Right atrium auricular region (tissue), 2 donors: ENCODE measurements at regions not wholly inside any gene's neighbourhood (a gene's known extent, or its start where the extent isn't known, plus 50 kb on each side); places are given as distances from the start of the nearest gene placed in this dataset.

Source experiments
- DNase-seq: peaks from one replicate; pipeline ENCODE4 v3.0.0-alpha.2; 2019; ENCODE audit warnings: low spot score
- H3K27ac ChIP-seq, 2 donors: fragments of 200-600 bp; sonication (generic); 1 replicate in 1 of 2; 2 replicates in 1 of 2; pipeline ENCODE4 v1.5.1; 2016 to 2019
- H3K27me3 ChIP-seq, 2 donors: fragments of 200-600 bp; sonication (generic); one replicate each; pipeline versions ENCODE4 v1.5.1 to v1.6.0; 2017 to 2019
- H3K36me3 ChIP-seq: fragments of 200-600 bp; sonication (generic); one replicate; pipeline ENCODE4 v1.5.1; 2016
- H3K4me1 ChIP-seq, 2 donors: fragments of 200-600 bp; sonication (generic); one replicate each; pipeline versions ENCODE4 v1.5.1 to v1.6.0; 2017 to 2019
- H3K4me3 ChIP-seq, 2 donors: fragments of 200-600 bp; sonication (generic); 1 replicate in 1 of 2; 2 replicates in 1 of 2; pipeline ENCODE4 v1.5.1; 2017 to 2019; ENCODE audit warnings: mild to moderate bottlenecking in 1 of 2, moderate library complexity in 1 of 2
- H3K9me3 ChIP-seq, 2 donors: fragments of 200-600 bp; sonication (generic); one replicate each; pipeline ENCODE4 v1.5.1; 2019
- TF ChIP-seq, protein P1 (sequence below), 2 donors: fragments of 200-600 bp; sonication (generic); IDR thresholded peaks; one replicate each; pipeline ENCODE4 v1.5.1; 2019; ENCODE audit warnings: antibody characterized with exemption in 2 of 2

DNA sequence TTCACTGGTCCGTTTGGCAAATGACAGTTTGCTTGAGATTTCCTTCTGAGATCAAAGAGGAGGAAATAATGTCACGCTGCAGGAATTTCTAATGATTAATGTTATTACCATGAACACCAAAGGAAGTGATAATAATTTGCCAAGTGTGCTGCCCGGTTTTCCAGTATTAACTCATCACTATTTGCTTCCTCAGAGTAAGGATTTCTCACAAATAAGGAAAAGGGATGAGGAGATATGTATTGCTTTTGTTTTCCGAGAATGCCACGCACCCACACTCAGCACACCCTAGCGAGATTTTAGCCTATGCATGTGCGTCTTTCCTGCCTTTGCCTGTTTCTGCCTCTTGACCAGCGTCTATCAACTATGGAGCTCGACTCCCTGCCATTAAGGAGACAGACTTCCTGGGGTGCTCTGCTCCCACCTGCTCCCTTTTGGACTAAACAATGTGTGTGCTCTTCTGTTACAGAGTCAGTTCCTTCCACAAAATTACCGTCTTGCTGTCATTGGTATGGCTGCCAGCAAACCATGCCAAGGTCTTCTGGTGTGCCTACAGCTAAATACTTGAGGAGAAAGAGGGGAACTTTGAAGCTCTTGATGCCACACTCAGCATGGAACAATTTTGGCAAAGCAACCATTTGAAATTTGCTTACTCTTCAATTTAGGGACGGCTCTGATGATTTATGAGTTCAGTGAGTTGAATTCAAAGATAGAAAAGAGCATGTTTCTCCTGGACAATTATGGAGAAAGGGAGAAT, 393.1 kb upstream of the ZFP42 start:
- TF ChIP-seq, protein P1, sequence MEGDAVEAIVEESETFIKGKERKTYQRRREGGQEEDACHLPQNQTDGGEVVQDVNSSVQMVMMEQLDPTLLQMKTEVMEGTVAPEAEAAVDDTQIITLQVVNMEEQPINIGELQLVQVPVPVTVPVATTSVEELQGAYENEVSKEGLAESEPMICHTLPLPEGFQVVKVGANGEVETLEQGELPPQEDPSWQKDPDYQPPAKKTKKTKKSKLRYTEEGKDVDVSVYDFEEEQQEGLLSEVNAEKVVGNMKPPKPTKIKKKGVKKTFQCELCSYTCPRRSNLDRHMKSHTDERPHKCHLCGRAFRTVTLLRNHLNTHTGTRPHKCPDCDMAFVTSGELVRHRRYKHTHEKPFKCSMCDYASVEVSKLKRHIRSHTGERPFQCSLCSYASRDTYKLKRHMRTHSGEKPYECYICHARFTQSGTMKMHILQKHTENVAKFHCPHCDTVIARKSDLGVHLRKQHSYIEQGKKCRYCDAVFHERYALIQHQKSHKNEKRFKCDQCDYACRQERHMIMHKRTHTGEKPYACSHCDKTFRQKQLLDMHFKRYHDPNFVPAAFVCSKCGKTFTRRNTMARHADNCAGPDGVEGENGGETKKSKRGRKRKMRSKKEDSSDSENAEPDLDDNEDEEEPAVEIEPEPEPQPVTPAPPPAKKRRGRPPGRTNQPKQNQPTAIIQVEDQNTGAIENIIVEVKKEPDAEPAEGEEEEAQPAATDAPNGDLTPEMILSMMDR (IDR thresholded peaks at IDR 0.05): no peak
- no peaks in the 10 kb centered on the region for H3K36me3 ChIP-seq
- H3K27ac ChIP-seq: no peak overlapping the region
- no peak for DNase-seq
- no peaks in the 10 kb centered on the region for H3K27me3 ChIP-seq
- H3K4me1 ChIP-seq: peaks cover 0 to 10% of the 10 kb centered on the region in 2 donors
- H3K4me3 ChIP-seq: no peak overlapping the region
- H3K9me3 ChIP-seq: no peaks in the 10 kb centered on the region

DNA sequence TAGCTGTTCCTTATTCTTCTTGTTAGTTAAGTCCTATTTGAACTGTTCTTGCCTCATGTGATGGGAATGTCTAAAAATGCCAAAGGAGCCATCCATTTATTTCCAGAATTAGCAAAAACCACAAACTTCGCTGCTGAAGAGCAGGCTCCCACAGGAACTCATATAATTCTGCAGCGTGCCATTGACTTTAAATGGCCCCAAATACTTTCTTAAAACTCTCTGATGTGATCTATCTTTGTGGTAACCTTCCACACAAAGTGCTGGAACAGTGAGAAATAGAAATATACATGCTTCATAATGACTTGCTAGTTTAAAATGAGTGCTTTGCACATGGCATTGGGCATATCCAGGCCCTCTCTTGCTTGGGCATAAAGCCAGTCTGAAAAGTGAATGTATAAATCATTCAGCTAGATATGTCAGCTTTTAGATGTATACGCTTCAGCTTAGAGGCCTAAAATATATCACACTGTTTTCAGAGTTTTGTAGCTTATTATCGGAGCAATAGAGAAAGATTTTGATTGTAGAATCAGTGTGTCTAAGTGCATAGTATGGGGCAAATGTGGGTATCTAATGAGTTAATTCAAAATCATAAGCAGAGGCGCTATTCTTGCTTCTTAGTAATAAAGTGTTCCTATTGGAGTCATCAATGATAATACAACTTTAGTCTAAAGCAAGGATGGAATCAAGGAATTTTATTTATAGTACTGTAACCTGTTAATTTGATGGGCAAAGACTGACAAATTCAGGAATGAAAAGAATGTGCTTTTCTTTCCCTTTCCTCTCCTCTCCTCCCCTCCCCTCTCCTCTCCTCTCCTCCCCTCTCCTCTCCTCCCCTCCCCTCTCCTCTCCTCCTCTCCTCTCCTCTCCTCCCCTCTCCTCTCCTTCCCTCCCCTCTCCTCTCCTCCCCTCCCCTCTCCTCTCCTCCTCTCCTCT, 392.2 kb upstream of the ZFP42 start:
- H3K9me3 ChIP-seq: no peaks in the 10 kb centered on the region
- H3K4me1 ChIP-seq: peaks cover 0 to 10% of the 10 kb centered on the region in 2 donors
- TF ChIP-seq, protein P1 (IDR thresholded peaks at IDR 0.05): no peak
- no peaks in the 10 kb centered on the region for H3K27me3 ChIP-seq
- DNase-seq: no peak
- H3K27ac ChIP-seq: no peak overlapping the region
- H3K36me3 ChIP-seq: no peaks in the 10 kb centered on the region
- no peak overlapping the region for H3K4me3 ChIP-seq

DNA sequence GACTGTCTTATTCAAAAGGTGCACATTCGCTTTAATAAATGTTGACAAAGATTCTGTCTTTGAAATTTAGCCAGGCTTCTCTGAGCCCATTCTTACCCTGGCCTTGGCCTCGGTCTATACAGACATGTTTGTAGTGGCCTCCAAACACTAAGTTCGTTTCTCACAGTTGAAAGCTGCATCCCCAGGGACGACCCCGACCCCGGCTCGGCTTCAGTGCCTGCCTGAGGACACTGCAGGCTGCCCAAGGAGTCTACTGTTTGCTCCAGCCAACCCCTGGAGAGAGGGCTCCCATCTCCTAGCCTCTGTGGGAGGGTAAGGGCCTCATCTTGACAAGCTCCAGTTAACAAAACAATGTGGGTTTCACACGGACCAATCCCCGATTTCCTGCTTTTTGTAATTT, 390.6 kb upstream of the ZFP42 start:
- no peak overlapping the region for H3K27ac ChIP-seq
- TF ChIP-seq, protein P1 (IDR thresholded peaks at IDR 0.05): no peak
- H3K27me3 ChIP-seq: no peaks in the 10 kb centered on the region
- no peaks in the 10 kb centered on the region for H3K9me3 ChIP-seq
- peaks cover 0 to 10% of the 10 kb centered on the region in 2 donors for H3K4me1 ChIP-seq
- no peaks in the 10 kb centered on the region for H3K36me3 ChIP-seq
- DNase-seq: no peak
- H3K4me3 ChIP-seq: no peak overlapping the region

DNA sequence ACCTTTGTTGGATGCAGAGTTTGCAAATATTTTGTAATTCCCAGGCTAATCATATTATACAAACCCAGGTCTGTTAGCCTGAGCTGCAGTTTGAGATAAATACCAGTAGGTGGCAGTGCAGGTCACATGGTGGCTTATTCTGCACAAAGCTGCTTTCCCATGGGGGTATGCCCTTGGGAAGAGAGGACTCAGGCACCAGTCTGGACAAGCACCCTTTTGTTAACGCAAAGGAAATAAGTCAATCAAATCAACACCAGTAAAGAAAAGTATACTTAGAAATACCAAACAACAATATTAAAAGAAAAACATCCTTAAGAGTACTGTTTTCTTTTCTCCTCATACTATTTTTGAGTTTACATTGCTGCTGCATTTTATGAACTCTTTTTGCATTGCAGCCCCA, 389.0 kb upstream of the ZFP42 start:
- H3K36me3 ChIP-seq: no peaks in the 10 kb centered on the region
- no peak overlapping the region for H3K27ac ChIP-seq
- peaks cover 0 to 10% of the 10 kb centered on the region in 2 donors for H3K4me1 ChIP-seq
- no peaks in the 10 kb centered on the region for H3K27me3 ChIP-seq
- TF ChIP-seq, protein P1 (IDR thresholded peaks at IDR 0.05): peak; percentile 52 to 85
- H3K9me3 ChIP-seq: no peaks in the 10 kb centered on the region
- H3K4me3 ChIP-seq: no peak overlapping the region
- no peak for DNase-seq

DNA sequence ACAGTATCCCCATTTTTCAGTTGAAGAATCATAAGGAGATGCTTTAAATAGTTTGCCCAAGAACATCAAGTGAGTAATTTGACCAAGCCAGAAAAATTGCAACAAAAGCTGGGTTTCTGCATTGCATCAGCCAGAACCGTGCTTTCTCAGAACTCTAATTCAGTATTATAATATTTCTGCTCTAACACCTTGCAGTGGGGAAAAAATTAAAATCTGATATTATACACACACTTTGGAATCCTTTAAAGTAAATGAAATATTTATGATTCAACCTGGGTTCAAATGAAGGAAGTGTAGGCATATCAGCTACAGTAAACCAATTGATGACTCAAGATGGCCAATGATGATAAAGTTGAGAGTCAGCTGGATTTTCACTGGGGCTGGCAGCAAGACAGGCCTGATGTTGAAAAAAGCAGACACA, 387.6 kb upstream of the ZFP42 start:
- no peak overlapping the region for H3K27ac ChIP-seq
- DNase-seq: no peak
- H3K9me3 ChIP-seq: no peaks in the 10 kb centered on the region
- H3K27me3 ChIP-seq: no peaks in the 10 kb centered on the region
- H3K36me3 ChIP-seq: no peaks in the 10 kb centered on the region
- H3K4me3 ChIP-seq: no peak overlapping the region
- TF ChIP-seq, protein P1 (IDR thresholded peaks at IDR 0.05): no peak
- peaks cover 0 to 1% of the 10 kb centered on the region in 2 donors for H3K4me1 ChIP-seq
